Subcutaneous abdominal adipose tissue (tissue), 5 donors: ENCODE measurements at regions not wholly inside any gene's neighbourhood (a gene's known extent, or its start where the extent isn't known, plus 50 kb on each side); places are given as distances from the start of the nearest gene placed in this dataset.

Experiments
- H3K27ac ChIP-seq: one replicate; pipeline ENCODE4 v1.7.0; 2013; ENCODE audit warnings: low read depth, mild to moderate bottlenecking, inconsistent platforms, low read length, moderate library complexity
- H3K27me3 ChIP-seq, 5 donors: one replicate each; pipeline ENCODE4 v1.7.0; 2013; ENCODE audit warnings: low read length in 5 of 5, inconsistent platforms in 1 of 5; ENCODE audit not compliant: control insufficient read depth in 5 of 5, insufficient read depth in 4 of 5
- H3K36me3 ChIP-seq, 5 donors: one replicate each; pipeline ENCODE4 v1.7.0; 2013; ENCODE audit warnings: low read length in 5 of 5; ENCODE audit not compliant: control insufficient read depth in 5 of 5, insufficient read depth in 5 of 5
- H3K4me1 ChIP-seq, 5 donors: one replicate each; pipeline ENCODE4 v1.7.0; 2013; ENCODE audit warnings: low read length in 5 of 5, mild to moderate bottlenecking in 3 of 5, moderate library complexity in 1 of 5; ENCODE audit not compliant: control insufficient read depth in 5 of 5, insufficient read depth in 5 of 5
- H3K4me3 ChIP-seq, 5 donors: one replicate each; pipeline ENCODE4 v1.7.0; 2013; ENCODE audit warnings: low read length in 5 of 5, low read depth in 1 of 5
- H3K9ac ChIP-seq, 5 donors: one replicate each; pipeline ENCODE4 v1.7.0; 2013; ENCODE audit warnings: low read length in 5 of 5, mild to moderate bottlenecking in 4 of 5, moderate library complexity in 3 of 5
- H3K9me3 ChIP-seq, 5 donors: one replicate each; pipeline ENCODE4 v1.7.0; 2013; ENCODE audit warnings: low read length in 5 of 5; ENCODE audit not compliant: control insufficient read depth in 5 of 5
- donor health status: healthy.
- donor health status: healthy.
- donor health status: healthy.
- donor health status: healthy.
- donor health status: healthy.

- peaks cover 0 to 3% (median 0%) of the 10 kb centered on the region in 5 donors for H3K9me3 ChIP-seq
- H3K27ac ChIP-seq: no peak overlapping the region
- H3K9ac ChIP-seq: no peak overlapping the region
- no peaks in the 10 kb centered on the region for H3K36me3 ChIP-seq
- H3K27me3 ChIP-seq: peaks cover 13 to 24% (median 20%) of the 10 kb centered on the region in 5 donors
- H3K4me1 ChIP-seq: peaks cover 0 to 2% (median 0%) of the 10 kb centered on the region in 5 donors
- H3K4me3 ChIP-seq: no peak overlapping the region
Measured at GRCh38 chr10:131002031-131002861, 309.3 kb downstream of the TCERG1L start.

- Histone ChIP-seq H3K9ac (no peak overlapping the region), H3K27ac (no peak overlapping the region), H3K36me3 (no peaks in the 10 kb centered on the region), H3K9me3 (peaks cover 0 to 3% (median 0%) of the 10 kb centered on the region in 5 donors), H3K4me1 (peaks cover 0 to 2% (median 0%) of the 10 kb centered on the region in 5 donors), H3K27me3 (peaks cover 13 to 21% (median 16%) of the 10 kb centered on the region in 5 donors), H3K4me3 (no peak overlapping the region)
Measured at GRCh38 chr10:131003455-131003854, 308.1 kb downstream of the TCERG1L start.

GRCh38 chr10:131004276-131004675, 307.2 kb downstream of the TCERG1L start:
- Histone ChIP-seq H3K27ac (no peak overlapping the region), H3K36me3 (no peaks in the 10 kb centered on the region), H3K9ac (no peak overlapping the region), H3K9me3 (peaks cover 0 to 3% (median 0%) of the 10 kb centered on the region in 5 donors), H3K27me3 (peaks cover 10 to 18% (median 13%) of the 10 kb centered on the region in 5 donors), H3K4me1 (peaks cover 0 to 2% (median 0%) of the 10 kb centered on the region in 5 donors), H3K4me3 (no peak overlapping the region)

- no peaks in the 10 kb centered on the region for H3K36me3 ChIP-seq
- H3K9me3 ChIP-seq: peaks cover 0 to 3% (median 0%) of the 10 kb centered on the region in 5 donors
- H3K4me1 ChIP-seq: peaks cover 0 to 2% (median 0%) of the 10 kb centered on the region in 5 donors
- no peak overlapping the region for H3K4me3 ChIP-seq
- no peak overlapping the region for H3K9ac ChIP-seq
- H3K27ac ChIP-seq: no peak overlapping the region
- peaks cover 0 to 8% (median 4%) of the 10 kb centered on the region in 5 donors for H3K27me3 ChIP-seq
Measured at GRCh38 chr10:131006458-131007256, 304.9 kb downstream of the TCERG1L start.

GRCh38 chr10:131009791-131010190, 301.7 kb downstream of the TCERG1L start:
- H3K9ac ChIP-seq: no peak overlapping the region
- H3K4me1 ChIP-seq: peaks cover 0 to 2% (median 0%) of the 10 kb centered on the region in 5 donors
- no peak overlapping the region for H3K4me3 ChIP-seq
- peaks cover 0 to 3% (median 0%) of the 10 kb centered on the region in 5 donors for H3K9me3 ChIP-seq
- no peaks in the 10 kb centered on the region for H3K36me3 ChIP-seq
- H3K27me3 ChIP-seq: peaks cover 0 to 10% (median 7%) of the 10 kb centered on the region in 5 donors
- H3K27ac ChIP-seq: no peak overlapping the region

- H3K9me3 ChIP-seq: no peaks in the 10 kb centered on the region
- H3K9ac ChIP-seq: no peak overlapping the region
- H3K4me1 ChIP-seq: peaks cover 0 to 2% (median 0%) of the 10 kb centered on the region in 5 donors
- H3K36me3 ChIP-seq: no peaks in the 10 kb centered on the region
- no peak overlapping the region for H3K4me3 ChIP-seq
- peaks cover 0 to 10% (median 7%) of the 10 kb centered on the region in 5 donors for H3K27me3 ChIP-seq
- H3K27ac ChIP-seq: no peak overlapping the region
Measured at GRCh38 chr10:131010965-131011575, 300.5 kb downstream of the TCERG1L start.

- Histone ChIP-seq H3K4me3 (no peak overlapping the region), H3K9ac (no peak overlapping the region), H3K9me3 (no peaks in the 10 kb centered on the region)
Measured at GRCh38 chr10:131011936-131012640, 299.4 kb downstream of the TCERG1L start.

GRCh38 chr10:131012641-131012985, 298.9 kb downstream of the TCERG1L start:
- Histone ChIP-seq H3K27ac (no peak overlapping the region), H3K36me3 (no peaks in the 10 kb centered on the region), H3K9me3 (no peaks in the 10 kb centered on the region), H3K27me3 (peaks cover 0 to 12% (median 7%) of the 10 kb centered on the region in 5 donors), H3K9ac (no peak overlapping the region), H3K4me1 (no peaks in the 10 kb centered on the region), H3K4me3 (no peak overlapping the region)

More at GRCh38 chr10:131011936-131012640, 299.4 kb downstream of the TCERG1L start:
- Histone ChIP-seq H3K27me3 (peaks cover 0 to 9% (median 7%) of the 10 kb centered on the region in 5 donors), H3K4me1 (no peaks in the 10 kb centered on the region), H3K36me3 (no peaks in the 10 kb centered on the region), H3K27ac (no peak overlapping the region)

GRCh38 chr10:131013281-131013912, 298.1 kb downstream of the TCERG1L start:
- Histone ChIP-seq H3K9me3 (no peaks in the 10 kb centered on the region), H3K4me1 (no peaks in the 10 kb centered on the region), H3K27ac (no peak overlapping the region), H3K36me3 (no peaks in the 10 kb centered on the region), H3K9ac (no peak overlapping the region), H3K27me3 (peaks cover 2 to 15% (median 7%) of the 10 kb centered on the region in 5 donors), H3K4me3 (no peak overlapping the region)
